CD14-positive monocyte (primary cell): ENCODE measurements at regions not wholly inside any gene's neighbourhood (a gene's known extent, or its start where the extent isn't known, plus 50 kb on each side); places are given as distances from the start of the nearest gene placed in this dataset.

Experiments used
- DNase-seq, 3 donors: peaks; one replicate each; pipeline ENCODE4 v3.0.0-alpha.2; 2011 to 2022
- H2AFZ ChIP-seq: 2 replicates; pipeline ENCODE4 v1.6.0; 2012; ENCODE audit warnings: mild to moderate bottlenecking, low read depth, low read length, inconsistent platforms; ENCODE audit not compliant: insufficient read depth, poor library complexity, severe bottlenecking
- H3K27ac ChIP-seq, 2 donors: 1 replicate in 1 of 2; 2 replicates in 1 of 2; pipeline ENCODE4 v1.5.1; 2012 to 2013; ENCODE audit warnings: low read length in 2 of 2, control low read depth in 1 of 2, inconsistent platforms in 1 of 2, low read depth in 1 of 2, mild to moderate bottlenecking in 1 of 2
- H3K27me3 ChIP-seq, 2 donors: one replicate each; pipeline versions ENCODE4 v1.6.0 to v1.6.1; 2011 to 2013; ENCODE audit warnings: low read length in 2 of 2; ENCODE audit not compliant: control insufficient read depth in 2 of 2, insufficient read depth in 2 of 2
- H3K36me3 ChIP-seq, 2 donors: replicated peaks in 1 of 2; 1 replicate in 1 of 2; 2 replicates in 1 of 2; pipeline versions ENCODE4 v1.5.1 to v1.6.1; 2012 to 2013; ENCODE audit warnings: low read length in 2 of 2, control low read depth in 1 of 2, inconsistent platforms in 1 of 2, mild to moderate bottlenecking in 1 of 2; ENCODE audit not compliant: insufficient read depth in 2 of 2, control insufficient read depth in 1 of 2
- H3K4me1 ChIP-seq, 2 donors: 1 replicate in 1 of 2; 2 replicates in 1 of 2; pipeline versions ENCODE4 v1.5.1 to v1.6.1; 2012 to 2013; ENCODE audit warnings: low read length in 2 of 2, control low read depth in 1 of 2, inconsistent platforms in 1 of 2, mild to moderate bottlenecking in 1 of 2, moderate library complexity in 1 of 2; ENCODE audit not compliant: insufficient read depth in 2 of 2, control insufficient read depth in 1 of 2
- H3K4me2 ChIP-seq: replicated peaks from 2 replicates; pipeline ENCODE3; 2012; ENCODE audit warnings: low read length, moderate library complexity, mild to moderate bottlenecking; ENCODE audit not compliant: poor library complexity, severe bottlenecking; ENCODE audit errors: extremely low read depth
- H3K4me3 ChIP-seq, 3 experiments: fragments of 200-600 bp in 1 of 3; sonication (generic) in 1 of 3; replicated peaks in 1 of 3; 1 replicate in 2 of 3; 2 replicates in 1 of 3; pipeline ENCODE4 v1.5.1; 2011 to 2013; ENCODE audit warnings: low read length in 3 of 3, mild to moderate bottlenecking in 3 of 3, control low read depth in 2 of 3, low read depth in 2 of 3, inconsistent platforms in 1 of 3, moderate library complexity in 1 of 3
- H3K79me2 ChIP-seq: 2 replicates; pipeline ENCODE4 v1.6.0; 2012; ENCODE audit warnings: mild to moderate bottlenecking, control low read depth, inconsistent platforms, low read length, moderate library complexity; ENCODE audit not compliant: insufficient read depth
- H3K9ac ChIP-seq: 2 replicates; pipeline ENCODE4 v1.6.0; 2017; ENCODE audit warnings: low read length, mild to moderate bottlenecking; ENCODE audit not compliant: insufficient read depth, poor library complexity, severe bottlenecking
- H3K9me3 ChIP-seq, 2 donors: replicated peaks in 1 of 2; 1 replicate in 1 of 2; 2 replicates in 1 of 2; pipeline versions ENCODE4 v1.5.1 to v1.6.1; 2012 to 2013; ENCODE audit warnings: low read length in 2 of 2, control low read depth in 1 of 2; ENCODE audit not compliant: control insufficient read depth in 1 of 2, insufficient read depth in 1 of 2
- H4K20me1 ChIP-seq: 2 replicates; pipeline ENCODE4 v1.6.0; 2012; ENCODE audit warnings: mild to moderate bottlenecking, low read length, control low read depth, moderate library complexity; ENCODE audit not compliant: insufficient read depth
- H3K27ac Mint-ChIP-seq, 7 donors: one replicate each; pipeline ENCODE4 v1.8.0; 2020; ENCODE audit warnings: mild to moderate bottlenecking in 7 of 7, mixed read lengths in 7 of 7, moderate library complexity in 6 of 7, inconsistent platforms in 2 of 7
- H3K27me3 Mint-ChIP-seq, 3 donors: one replicate each; pipeline ENCODE4 v1.8.0; 2021 to 2022; ENCODE audit warnings: low read depth in 3 of 3, mild to moderate bottlenecking in 3 of 3, mixed read lengths in 3 of 3, moderate library complexity in 3 of 3, inconsistent platforms in 1 of 3
- H3K36me3 Mint-ChIP-seq, 2 donors: one replicate each; pipeline ENCODE4 v1.8.0; 2020; ENCODE audit warnings: mixed read lengths in 2 of 2, inconsistent platforms in 1 of 2, mild to moderate bottlenecking in 1 of 2
- H3K4me1 Mint-ChIP-seq: one replicate; pipeline ENCODE4 v1.8.0; 2020; ENCODE audit warnings: mild to moderate bottlenecking, mixed read lengths
- H3K4me3 Mint-ChIP-seq, 2 donors: one replicate each; pipeline ENCODE4 v1.8.0; 2020; ENCODE audit warnings: mild to moderate bottlenecking in 2 of 2, mixed read lengths in 2 of 2, moderate library complexity in 1 of 2
- H3K9me3 Mint-ChIP-seq, 7 donors: one replicate each; pipeline ENCODE4 v1.8.0; 2020 to 2022; ENCODE audit warnings: mixed read lengths in 7 of 7, mild to moderate bottlenecking in 6 of 7, moderate library complexity in 6 of 7, inconsistent platforms in 2 of 7
- CTCF ChIP-seq: fragments of 200-600 bp; IDR thresholded peaks from one replicate; pipeline ENCODE4 v1.8.0; 2022; ENCODE audit warnings: antibody characterized with exemption, mild to moderate bottlenecking
- WGBS: methylation state at CpG from one replicate; pipeline ENCODE4 v1.1.5; 2013; ENCODE audit warnings: missing lambda C conversion rate; ENCODE audit not compliant: insufficient coverage; 5-methylcytosine and 5-hydroxymethylcytosine counted together
- intact Hi-C, 2 donors: fragments of 100-400 bp; cut with micrococcal nuclease; formaldehyde crosslinking; loops; one replicate each; pipeline versions ENCODE4 v1.15.0 to v1.15.1; 2023

- H2AFZ ChIP-seq, result no peak overlapping the region
- Mint-ChIP-seq H3K36me3 (no peaks in the 10 kb centered on the region), H3K27me3 (peaks cover 3 to 11% (median 9%) of the 10 kb centered on the region in 3 donors), H3K27ac (no peak overlapping the region), H3K9me3 (peaks cover 0 to 2% (median 0%) of the 10 kb centered on the region in 7 donors), H3K4me3 (no peak overlapping the region), H3K4me1 (peaks cover 6% of the 10 kb centered on the region)
- no peak for DNase-seq
- intact Hi-C loops, result no loop called here
- TF ChIP-seq CTCF, result no peak
- H3K36me3 ChIP-seq, result no peaks in the 10 kb centered on the region
- H3K4me2 ChIP-seq, result no peak overlapping the region
- no peaks in the 10 kb centered on the region for H3K9me3 ChIP-seq
- H4K20me1 ChIP-seq, result no peaks in the 10 kb centered on the region
- H3K4me3 ChIP-seq, result no peak overlapping the region
- H3K79me2 ChIP-seq, result no peaks in the 10 kb centered on the region
- no peak overlapping the region for H3K9ac ChIP-seq
- H3K27ac ChIP-seq, result no peak overlapping the region
- WGBS, result 89% methylated on average over 1 of the region's 4 CpGs
- H3K27me3 ChIP-seq, result peaks cover 3 to 5% of the 10 kb centered on the region in 2 donors
- peaks cover 0 to 3% of the 10 kb centered on the region in 2 donors for H3K4me1 ChIP-seq
Observed at GRCh38 chr15:93290618-93290946, 201.6 kb upstream of the RGMA start.

- peak overlapping the region in 1 of 7 donors; percentile 52 for H3K27ac Mint-ChIP-seq
- H3K36me3 ChIP-seq, result no peaks in the 10 kb centered on the region
- no peaks in the 10 kb centered on the region for H3K36me3 Mint-ChIP-seq
- H3K9me3 ChIP-seq, result no peaks in the 10 kb centered on the region
- no peak overlapping the region for H3K4me2 ChIP-seq
- H3K27ac ChIP-seq, result no peak overlapping the region
- WGBS, result 33% methylated on average over 3 of the region's 10 CpGs
- no peak for TF ChIP-seq CTCF
- peak overlapping the region in 1 of 2 donors; percentile 58 for H3K4me3 Mint-ChIP-seq
- H3K9me3 Mint-ChIP-seq, result peaks cover 0 to 2% (median 0%) of the 10 kb centered on the region in 7 donors
- H3K27me3 ChIP-seq, result peaks cover 3 to 5% of the 10 kb centered on the region in 2 donors
- peaks cover 3 to 10% (median 9%) of the 10 kb centered on the region in 3 donors for H3K27me3 Mint-ChIP-seq
- peaks cover 6% of the 10 kb centered on the region for H3K4me1 Mint-ChIP-seq
- H3K4me3 ChIP-seq, result no peak overlapping the region
- intact Hi-C loops, result no loop called here
- no peak overlapping the region for H3K9ac ChIP-seq
- H2AFZ ChIP-seq, result peak overlapping the region; percentile 65
- H3K79me2 ChIP-seq, result no peaks in the 10 kb centered on the region
- no peak for DNase-seq
- peaks cover 0 to 3% of the 10 kb centered on the region in 2 donors for H3K4me1 ChIP-seq
- H4K20me1 ChIP-seq, result no peaks in the 10 kb centered on the region
Observed at GRCh38 chr15:93289941-93290617, 201.1 kb upstream of the RGMA start.
